ENCODE measurements at regions not wholly inside any gene's neighbourhood (a gene's known extent, or its start where the extent isn't known, plus 50 kb on each side); places are given as distances from the start of the nearest gene placed in this dataset.
"Not testable (repeated sequence)": the region's sequence is repeated elsewhere in the genome, so short reads cannot be mapped to it uniquely, and the experiment has no call there.

GRCh38 chr13:65336087-65336749, 1893.9 kb downstream of the PCDH9 start:
- no peaks in the 10 kb centered on the region for H3K27me3 ChIP-seq (ENCODE audit: insufficient read depth in 3 of 3, low read length in 2 of 3)
- TF ChIP-seq, protein P1, sequence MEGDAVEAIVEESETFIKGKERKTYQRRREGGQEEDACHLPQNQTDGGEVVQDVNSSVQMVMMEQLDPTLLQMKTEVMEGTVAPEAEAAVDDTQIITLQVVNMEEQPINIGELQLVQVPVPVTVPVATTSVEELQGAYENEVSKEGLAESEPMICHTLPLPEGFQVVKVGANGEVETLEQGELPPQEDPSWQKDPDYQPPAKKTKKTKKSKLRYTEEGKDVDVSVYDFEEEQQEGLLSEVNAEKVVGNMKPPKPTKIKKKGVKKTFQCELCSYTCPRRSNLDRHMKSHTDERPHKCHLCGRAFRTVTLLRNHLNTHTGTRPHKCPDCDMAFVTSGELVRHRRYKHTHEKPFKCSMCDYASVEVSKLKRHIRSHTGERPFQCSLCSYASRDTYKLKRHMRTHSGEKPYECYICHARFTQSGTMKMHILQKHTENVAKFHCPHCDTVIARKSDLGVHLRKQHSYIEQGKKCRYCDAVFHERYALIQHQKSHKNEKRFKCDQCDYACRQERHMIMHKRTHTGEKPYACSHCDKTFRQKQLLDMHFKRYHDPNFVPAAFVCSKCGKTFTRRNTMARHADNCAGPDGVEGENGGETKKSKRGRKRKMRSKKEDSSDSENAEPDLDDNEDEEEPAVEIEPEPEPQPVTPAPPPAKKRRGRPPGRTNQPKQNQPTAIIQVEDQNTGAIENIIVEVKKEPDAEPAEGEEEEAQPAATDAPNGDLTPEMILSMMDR (IDR thresholded peaks at IDR 0.05), result no peak
- DNase-seq (no peak), ATAC-seq (no peak)
- H3K4me1 ChIP-seq, result no peaks in the 10 kb centered on the region
- H3K27ac ChIP-seq, result no peak overlapping the region
- H3K9me3 ChIP-seq, result no peaks in the 10 kb centered on the region
- intact Hi-C loops (cut with DNase I), result no loop called here
- H3K36me3 ChIP-seq (ENCODE audit: insufficient read depth in 1 of 2, low read depth in 1 of 2), result no peaks in the 10 kb centered on the region
- WGBS, 3 donors, result 67 to 79% (median 70%) methylated on average over 9 of the region's 9 CpGs
- no peak overlapping the region for H3K4me3 ChIP-seq

- H3K4me1 ChIP-seq, result no peaks in the 10 kb centered on the region
- TF ChIP-seq, protein P1 (IDR thresholded peaks at IDR 0.05), result no peak
- no peak for ATAC-seq
- H3K9me3 ChIP-seq, result no peaks in the 10 kb centered on the region
- no peaks in the 10 kb centered on the region for H3K27me3 ChIP-seq (ENCODE audit: insufficient read depth in 3 of 3, low read length in 2 of 3)
- intact Hi-C loops (cut with DNase I), result no loop called here
- no peaks in the 10 kb centered on the region for H3K36me3 ChIP-seq (ENCODE audit: insufficient read depth in 1 of 2, low read depth in 1 of 2)
- H3K4me3 ChIP-seq, result no peak overlapping the region
- H3K27ac ChIP-seq, result no peak overlapping the region
- WGBS, 3 donors, result 96 to 97% (median 96%) methylated on average over 14 of the region's 14 CpGs
- no peak for DNase-seq
Measured at GRCh38 chr13:65330691-65331090, 1899.4 kb downstream of the PCDH9 start.

DNA sequence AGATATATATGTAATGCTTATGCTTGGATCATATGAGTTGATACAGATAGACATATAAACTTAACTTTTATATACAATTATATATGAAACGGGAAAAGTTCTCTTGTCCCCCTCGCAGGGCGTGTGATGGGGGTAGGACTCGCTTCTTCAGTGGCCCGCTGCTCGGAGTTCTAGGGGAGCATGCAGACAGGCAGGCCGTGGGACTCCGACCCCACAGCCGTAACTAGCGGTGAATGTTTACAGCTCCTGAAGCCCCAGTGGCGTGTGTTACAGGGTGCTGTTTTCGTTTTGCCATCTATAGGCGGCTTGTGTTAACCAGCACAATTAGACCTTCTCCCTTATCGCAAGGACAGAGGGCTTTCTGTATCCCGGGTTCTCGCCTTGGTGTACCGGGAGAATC, 1899.8 kb downstream of the PCDH9 start:
- ATAC-seq (no peak), DNase-seq (no peak)
- 95 to 98% (median 97%) methylated on average over 17 of the region's 17 CpGs for WGBS, 3 donors
- Histone ChIP-seq H3K27ac (no peak overlapping the region), H3K9me3 (no peaks in the 10 kb centered on the region), H3K27me3 (ENCODE audit: insufficient read depth in 3 of 3, low read length in 2 of 3) (no peaks in the 10 kb centered on the region), H3K36me3 (ENCODE audit: insufficient read depth in 1 of 2, low read depth in 1 of 2) (no peaks in the 10 kb centered on the region), H3K4me1 (no peaks in the 10 kb centered on the region), H3K4me3 (no peak overlapping the region)
- intact Hi-C loops (cut with DNase I), result no loop called here
- TF ChIP-seq, protein P1 (IDR thresholded peaks at IDR 0.05), result no peak

GRCh38 chr13:65323192-65323591, 1906.9 kb downstream of the PCDH9 start:
- H3K27ac ChIP-seq; intact Hi-C loops (cut with DNase I); H3K4me1 ChIP-seq; ATAC-seq; H3K36me3 ChIP-seq (ENCODE audit: insufficient read depth in 1 of 2, low read depth in 1 of 2); H3K27me3 ChIP-seq (ENCODE audit: insufficient read depth in 3 of 3, low read length in 2 of 3); H3K9me3 ChIP-seq; H3K4me3 ChIP-seq: not testable (repeated sequence)
- WGBS, 3 donors, result 94 to 95% (median 94%) methylated on average over 14 to 15 of the region's 15 CpGs
- peak in 1 of 2 donors; percentile 23 for DNase-seq

DNA sequence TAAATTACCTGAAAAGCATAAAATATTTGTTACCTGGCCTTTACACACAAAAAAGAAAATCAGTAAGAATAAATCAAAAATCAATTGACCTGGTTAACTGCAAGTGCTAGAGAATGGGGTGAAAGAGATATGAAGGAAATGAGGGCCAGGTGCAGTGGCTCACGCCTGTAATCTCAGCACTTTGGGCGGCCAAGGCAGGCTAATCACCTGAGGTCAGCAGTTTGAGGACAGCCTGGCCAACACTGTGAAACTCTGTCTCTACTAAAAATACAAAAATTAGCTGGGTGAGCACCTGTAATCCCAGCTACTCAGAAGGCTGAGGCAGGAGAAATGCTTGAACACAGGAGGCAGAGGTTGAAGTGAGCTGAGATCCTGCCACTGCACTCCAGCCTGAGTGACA, 1908.7 kb downstream of the PCDH9 start:
- DNase-seq; ATAC-seq; intact Hi-C loops (cut with DNase I); H3K9me3 ChIP-seq; H3K27ac ChIP-seq; H3K4me1 ChIP-seq; H3K36me3 ChIP-seq (ENCODE audit: insufficient read depth in 1 of 2, low read depth in 1 of 2); H3K27me3 ChIP-seq (ENCODE audit: insufficient read depth in 3 of 3, low read length in 2 of 3); H3K4me3 ChIP-seq: not testable (repeated sequence)
- 72 to 90% (median 77%) methylated on average over 2 of the region's 2 CpGs for WGBS, 3 donors

DNA sequence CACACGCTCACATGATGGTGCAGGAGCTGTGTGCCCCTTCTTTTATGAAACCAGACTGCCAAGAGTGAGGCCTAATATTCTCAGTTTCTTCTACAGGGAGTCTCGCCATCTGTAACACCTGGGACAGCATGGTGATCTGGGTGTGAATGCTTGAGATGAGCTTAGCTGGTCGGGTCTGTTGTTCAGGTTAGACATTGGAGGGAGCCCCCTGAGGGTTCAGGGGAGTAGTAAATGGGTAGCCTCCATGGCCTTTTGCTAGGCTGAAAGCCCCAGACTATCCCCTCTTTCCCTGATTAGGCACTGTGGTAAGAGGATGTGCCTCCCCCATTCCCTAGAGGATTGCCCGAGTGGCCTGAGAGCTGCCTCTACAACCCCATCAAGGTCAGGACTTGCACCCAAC, 1916.1 kb downstream of the PCDH9 start:
- Histone ChIP-seq H3K4me1 (no peaks in the 10 kb centered on the region), H3K36me3 (ENCODE audit: insufficient read depth in 1 of 2, low read depth in 1 of 2) (no peaks in the 10 kb centered on the region), H3K27ac (no peak overlapping the region), H3K9me3 (peaks cover 13% of the 10 kb centered on the region), H3K27me3 (ENCODE audit: insufficient read depth in 3 of 3, low read length in 2 of 3) (no peaks in the 10 kb centered on the region), H3K4me3 (no peak overlapping the region)
- intact Hi-C loops (cut with DNase I), result no loop called here
- no peak for DNase-seq
- 88 to 92% (median 88%) methylated on average over 4 of the region's 4 CpGs for WGBS, 3 donors
- ATAC-seq, result no peak
- TF ChIP-seq, protein P1 (IDR thresholded peaks at IDR 0.05), result no peak

Measured in psoas muscle (tissue), 7 donors.